ENCODE measurements at regions not wholly inside any gene's neighbourhood (a gene's known extent, or its start where the extent isn't known, plus 50 kb on each side); places are given as distances from the start of the nearest gene placed in this dataset.

GRCh38 chr12:38984388-38984787 lies 79.0 kb upstream of the CPNE8 start:
- Histone ChIP-seq H3K79me2 (ENCODE audit: control insufficient read depth in 1 of 2, insufficient read depth in 2 of 2, low read length in 2 of 2) (no peaks in the 10 kb centered on the region), H3K4me3 (ENCODE audit: extremely low read depth in 1 of 4, insufficient read depth in 2 of 4, low read depth in 3 of 4, low read length in 4 of 4) (no peak overlapping the region), H3K4me2 (ENCODE audit: insufficient read depth in 1 of 2, low read depth in 2 of 2, low read length in 2 of 2) (no peak overlapping the region), H3K9me3 (ENCODE audit: insufficient read depth in 2 of 2, low read depth in 1 of 2, low read length in 1 of 2) (peaks cover 3 to 6% of the 10 kb centered on the region in 2 experiments; a peak in 2 of 4 replicates), H2BK120ac (replicated peaks; ENCODE audit: low read depth, low read length) (no peak overlapping the region), H3K18ac (ENCODE audit: extremely low read depth, low read length) (no peak overlapping the region), H3K4me1 (replicated peaks in 1 of 4; ENCODE audit: control insufficient read depth in 3 of 4, insufficient read depth in 4 of 4, low read length in 3 of 4) (no peaks in the 10 kb centered on the region), H3K79me1 (ENCODE audit: low read depth, low read length) (no peaks in the 10 kb centered on the region), H3K23me2 (ENCODE audit: low read depth, low read length) (no peaks in the 10 kb centered on the region), H3K4ac (replicated peaks; ENCODE audit: insufficient read length, low read depth, low read length) (no peak overlapping the region), H2BK12ac (ENCODE audit: low read depth, low read length) (no peak overlapping the region), H2BK15ac (ENCODE audit: low read length) (no peak overlapping the region), H3K23ac (ENCODE audit: insufficient read length) (no peak overlapping the region), H3K14ac (ENCODE audit: insufficient read length) (no peak overlapping the region), H2BK20ac (ENCODE audit: low read length) (no peak overlapping the region), H2BK5ac (ENCODE audit: low read depth, low read length) (no peak overlapping the region), H4K5ac (ENCODE audit: insufficient read length, low read depth, low read length) (no peak overlapping the region), H4K8ac (ENCODE audit: extremely low read depth, insufficient read depth, low read length) (no peak overlapping the region), H3K9ac (replicated peaks in 1 of 4; ENCODE audit: extremely low read depth in 1 of 4, low read depth in 3 of 4, low read length in 3 of 4) (no peak overlapping the region), H2AFZ (ENCODE audit: low read length) (no peak overlapping the region), H3K56ac (replicated peaks; ENCODE audit: insufficient read length, low read depth, low read length) (no peak overlapping the region), H3K27me3 (replicated peaks in 1 of 4; ENCODE audit: control insufficient read depth in 3 of 4, extremely low read depth in 1 of 4, insufficient read depth in 3 of 4, low read length in 3 of 4) (no peaks in the 10 kb centered on the region), H2AK5ac (ENCODE audit: low read depth, low read length) (no peak overlapping the region), H3K36me3 (ENCODE audit: control insufficient read depth in 2 of 4, insufficient read depth in 4 of 4, low read length in 3 of 4) (no peaks in the 10 kb centered on the region; a peak in 1 of 8 replicates), H4K20me1 (replicated peaks in 1 of 2; ENCODE audit: control insufficient read depth in 1 of 2, insufficient read depth in 2 of 2, low read length in 2 of 2) (no peaks in the 10 kb centered on the region), H3K27ac (ENCODE audit: low read depth, low read length) (no peak overlapping the region), H4K91ac (replicated peaks; ENCODE audit: insufficient read length, low read length) (no peak overlapping the region)
- no peak for FAIRE-seq
- POLR2A ChIA-PET (ENCODE audit: partially characterized antibody): no interaction called here
- DNase-seq (ENCODE audit: low read depth in 1 of 2, low spot score in 2 of 2): no peak
- CTCF ChIA-PET (ENCODE audit: partially characterized antibody): no interaction called here
- TF ChIP-seq RNF2 (IDR thresholded peaks at IDR 0.05; ENCODE audit: borderline replicate concordance, low read depth, low read length, missing control alignments, poor library complexity, severe bottlenecking) (no peak), ZNF274 (IDR thresholded peaks at IDR 0.05; ENCODE audit: borderline replicate concordance, extremely low read depth, low read length) (no peak), RBBP5 (IDR thresholded peaks at IDR 0.05; ENCODE audit: borderline replicate concordance, low read depth, low read length) (no peak), SRF (IDR thresholded peaks at IDR 0.05; ENCODE audit: low read depth, low read length) (no peak), KDM4A (IDR thresholded peaks at IDR 0.05; ENCODE audit: low read depth, low read length, severe bottlenecking) (no peak), TEAD4 (IDR thresholded peaks at IDR 0.05; ENCODE audit: low read depth, low read length) (no peak), JUND (IDR thresholded peaks at IDR 0.05; ENCODE audit: low read length) (no peak), SP1 (IDR thresholded peaks at IDR 0.05; ENCODE audit: low read depth, low read length) (no peak), PHF8 (conservative IDR thresholded peaks at IDR 0.05; ENCODE audit: low read depth, low read length) (no peak), RXRA (IDR thresholded peaks at IDR 0.05; ENCODE audit: insufficient read depth, low read depth, low read length) (no peak), SUZ12 (IDR thresholded peaks at IDR 0.05; ENCODE audit: low read length) (no peak), CBX8 (IDR thresholded peaks at IDR 0.05; ENCODE audit: borderline replicate concordance, low read depth, low read length) (no peak), SP4 (IDR thresholded peaks at IDR 0.05; ENCODE audit: low read length) (no peak), SP2 (IDR thresholded peaks at IDR 0.05; ENCODE audit: low read length) (no peak), GABPA (IDR thresholded peaks at IDR 0.05; ENCODE audit: borderline replicate concordance, insufficient read depth, low read length) (no peak)
- 60% methylated on average over 1 of the region's 1 CpG; no CpG with 5 or more reads in 1 of the 2 experiments for WGBS, 2 experiments (ENCODE audit: extremely low coverage in 1 of 2, insufficient coverage in 1 of 2, insufficient read length in 1 of 2, insufficient replicate concordance in 2 of 2, low coverage in 1 of 2, low lambda C conversion rate in 2 of 2, missing lambda C conversion rate in 1 of 2)
